ENCODE measurements at regions not wholly inside any gene's neighbourhood (a gene's known extent, or its start where the extent isn't known, plus 50 kb on each side); places are given as distances from the start of the nearest gene placed in this dataset.

DNA sequence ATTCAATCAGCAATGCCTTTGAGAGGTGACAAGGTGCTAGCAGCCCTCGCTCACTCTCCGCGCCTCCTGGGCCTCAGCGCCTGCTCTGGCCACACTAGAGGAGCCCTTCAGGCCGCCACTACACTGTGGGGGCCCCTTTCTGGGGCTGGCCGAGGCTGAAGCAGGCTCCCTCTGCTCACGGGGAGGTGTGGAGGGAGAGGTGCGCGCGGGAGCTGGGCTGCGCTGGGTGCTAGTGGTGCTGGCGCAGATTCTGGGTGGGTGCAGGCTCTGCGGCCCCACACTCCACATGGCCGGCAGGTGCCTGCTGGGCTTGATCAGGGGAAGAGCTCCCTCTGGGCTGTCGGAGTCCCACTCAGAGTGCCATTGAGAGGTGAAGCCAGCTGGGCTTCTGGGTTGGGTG, 351.0 kb downstream of the GASK1B start:
- no peaks in the 10 kb centered on the region for H3K79me2 ChIP-seq (ENCODE audit: control insufficient read depth, low read length)
- TF ChIP-seq, protein P1, sequence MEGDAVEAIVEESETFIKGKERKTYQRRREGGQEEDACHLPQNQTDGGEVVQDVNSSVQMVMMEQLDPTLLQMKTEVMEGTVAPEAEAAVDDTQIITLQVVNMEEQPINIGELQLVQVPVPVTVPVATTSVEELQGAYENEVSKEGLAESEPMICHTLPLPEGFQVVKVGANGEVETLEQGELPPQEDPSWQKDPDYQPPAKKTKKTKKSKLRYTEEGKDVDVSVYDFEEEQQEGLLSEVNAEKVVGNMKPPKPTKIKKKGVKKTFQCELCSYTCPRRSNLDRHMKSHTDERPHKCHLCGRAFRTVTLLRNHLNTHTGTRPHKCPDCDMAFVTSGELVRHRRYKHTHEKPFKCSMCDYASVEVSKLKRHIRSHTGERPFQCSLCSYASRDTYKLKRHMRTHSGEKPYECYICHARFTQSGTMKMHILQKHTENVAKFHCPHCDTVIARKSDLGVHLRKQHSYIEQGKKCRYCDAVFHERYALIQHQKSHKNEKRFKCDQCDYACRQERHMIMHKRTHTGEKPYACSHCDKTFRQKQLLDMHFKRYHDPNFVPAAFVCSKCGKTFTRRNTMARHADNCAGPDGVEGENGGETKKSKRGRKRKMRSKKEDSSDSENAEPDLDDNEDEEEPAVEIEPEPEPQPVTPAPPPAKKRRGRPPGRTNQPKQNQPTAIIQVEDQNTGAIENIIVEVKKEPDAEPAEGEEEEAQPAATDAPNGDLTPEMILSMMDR (IDR thresholded peaks at IDR 0.05; ENCODE audit: low read depth, low read length, poor library complexity, severe bottlenecking): no peak
- no peak for TF ChIP-seq EZH2phosphoT487 (IDR thresholded peaks at IDR 0.05; ENCODE audit: borderline replicate concordance, low read length)
- H3K27me3 ChIP-seq (ENCODE audit: control insufficient read depth, low read length): no peaks in the 10 kb centered on the region
- no peak overlapping the region for H3K4me3 ChIP-seq (ENCODE audit: low read length)
- H3K9me3 ChIP-seq (ENCODE audit: control insufficient read depth, insufficient read depth, low read length): no peaks in the 10 kb centered on the region; the same call in 1 of the 2 replicates
- no peaks in the 10 kb centered on the region for H3K36me3 ChIP-seq (ENCODE audit: control insufficient read depth, low read length)
- no peaks in the 10 kb centered on the region for H3K4me1 ChIP-seq (ENCODE audit: control insufficient read depth, low read length)
- H3F3A ChIP-seq (ENCODE audit: control insufficient read depth, insufficient read depth): no peaks in the 10 kb centered on the region
- no peak overlapping the region for H3K27ac ChIP-seq (ENCODE audit: low read depth, low read length)
- no peaks in the 10 kb centered on the region for H4K20me1 ChIP-seq (ENCODE audit: control insufficient read depth, insufficient read depth, low read depth, low read length)
- H3K9me2 ChIP-seq (replicated peaks; ENCODE audit: control insufficient read depth, low read length): no peaks in the 10 kb centered on the region
- no peak overlapping the region for H3K4me2 ChIP-seq (ENCODE audit: low read length)

DNA sequence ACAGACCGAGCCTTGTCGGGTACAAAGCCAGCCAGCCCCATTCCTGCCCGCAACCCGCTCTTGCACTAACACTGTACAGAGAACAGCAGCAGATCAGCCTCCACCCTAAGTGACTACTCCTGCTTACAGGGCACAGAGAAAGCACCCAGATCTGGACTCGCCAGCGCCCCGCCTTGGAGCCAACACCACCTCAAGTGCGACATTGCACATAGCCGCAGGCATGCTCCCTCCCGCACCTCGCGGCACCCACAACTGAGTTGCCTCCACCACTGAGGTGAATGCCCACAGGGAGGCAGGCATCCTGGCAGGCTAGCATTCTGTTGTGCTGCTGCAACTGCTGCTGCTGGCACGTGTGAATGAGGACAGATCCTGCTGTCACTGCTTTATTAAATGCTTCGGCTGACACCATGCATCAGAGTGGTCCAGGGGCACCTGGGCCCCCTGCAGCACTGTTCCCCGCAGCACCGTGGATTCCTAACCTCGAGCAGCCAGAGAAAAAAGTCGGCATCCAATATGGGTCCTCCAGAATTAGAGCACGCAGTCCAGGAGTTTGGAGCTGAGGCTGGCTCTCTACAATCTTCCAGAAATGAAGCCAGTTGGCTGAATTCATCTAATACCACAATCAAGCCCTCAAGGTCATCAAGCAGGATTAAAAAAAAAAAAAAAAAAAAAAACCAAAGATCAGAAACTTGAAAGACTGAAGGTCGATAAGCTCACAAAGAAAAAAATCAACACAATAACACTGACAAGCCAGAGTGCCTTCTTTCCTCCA, 352.9 kb downstream of the GASK1B start:
- TF ChIP-seq, protein P1 (IDR thresholded peaks at IDR 0.05; ENCODE audit: low read depth, low read length, poor library complexity, severe bottlenecking): no peak
- no peak for TF ChIP-seq EZH2phosphoT487 (IDR thresholded peaks at IDR 0.05; ENCODE audit: borderline replicate concordance, low read length)
- Histone ChIP-seq H3K79me2 (ENCODE audit: control insufficient read depth, low read length) (no peaks in the 10 kb centered on the region), H3K27ac (ENCODE audit: low read depth, low read length) (no peak overlapping the region)

DNA sequence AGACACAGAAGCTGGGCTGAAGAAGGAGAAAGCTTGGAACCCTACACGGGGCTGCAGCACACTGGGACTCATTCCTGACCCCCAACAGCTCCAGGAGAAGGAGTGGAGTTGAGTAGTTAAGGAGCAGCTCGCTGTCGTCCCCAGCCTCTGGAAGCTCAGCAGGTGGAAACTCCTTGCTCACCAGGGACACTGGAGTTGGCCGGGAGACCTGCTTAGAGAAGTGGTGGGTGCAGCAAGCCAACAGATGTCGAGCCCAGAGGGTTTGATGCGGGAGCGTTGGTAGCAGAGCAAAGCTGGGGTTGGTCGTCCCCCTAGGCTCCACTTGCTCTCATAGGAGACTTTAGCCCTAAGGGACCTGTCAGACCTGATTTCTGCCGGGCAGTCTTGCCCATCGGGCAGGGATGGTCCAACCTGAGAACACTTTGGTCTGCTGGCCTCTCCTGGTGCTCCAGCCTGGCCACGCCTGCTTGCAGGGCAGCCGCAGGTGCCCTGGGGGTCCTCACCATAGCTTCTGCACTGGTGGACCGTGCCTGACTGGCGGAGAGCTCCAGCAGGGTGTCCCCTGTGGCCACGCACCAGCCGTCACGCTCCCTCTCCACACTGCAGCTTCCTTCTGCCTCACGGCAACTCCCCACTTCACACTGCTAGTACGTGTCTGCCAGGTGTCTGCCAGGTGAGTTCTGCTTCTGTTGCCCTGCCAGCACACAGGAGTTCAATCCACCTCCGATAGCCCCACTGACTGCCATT, 353.7 kb downstream of the GASK1B start:
- no peaks in the 10 kb centered on the region for H4K20me1 ChIP-seq (ENCODE audit: control insufficient read depth, insufficient read depth, low read depth, low read length)
- H3K27me3 ChIP-seq (ENCODE audit: control insufficient read depth, low read length): no peaks in the 10 kb centered on the region
- H3K9me3 ChIP-seq (ENCODE audit: control insufficient read depth, insufficient read depth, low read length): no peaks in the 10 kb centered on the region; the same call in 1 of the 2 replicates
- H3K79me2 ChIP-seq (ENCODE audit: control insufficient read depth, low read length): no peaks in the 10 kb centered on the region
- H3K36me3 ChIP-seq (ENCODE audit: control insufficient read depth, low read length): no peaks in the 10 kb centered on the region
- no peak overlapping the region for H3K4me3 ChIP-seq (ENCODE audit: low read length)
- H3K27ac ChIP-seq (ENCODE audit: low read depth, low read length): no peak overlapping the region
- no peaks in the 10 kb centered on the region for H3K4me1 ChIP-seq (ENCODE audit: control insufficient read depth, low read length)
- no peaks in the 10 kb centered on the region for H3K9me2 ChIP-seq (replicated peaks; ENCODE audit: control insufficient read depth, low read length)
- TF ChIP-seq EZH2phosphoT487 (IDR thresholded peaks at IDR 0.05; ENCODE audit: borderline replicate concordance, low read length): no peak
- TF ChIP-seq, protein P1 (IDR thresholded peaks at IDR 0.05; ENCODE audit: low read depth, low read length, poor library complexity, severe bottlenecking): no peak
- H3K4me2 ChIP-seq (ENCODE audit: low read length): no peak overlapping the region
- H3F3A ChIP-seq (ENCODE audit: control insufficient read depth, insufficient read depth): no peaks in the 10 kb centered on the region

More for the DNA sequence above, 352.9 kb downstream of the GASK1B start:
- no peaks in the 10 kb centered on the region for H3F3A ChIP-seq (ENCODE audit: control insufficient read depth, insufficient read depth)
- H3K27me3 ChIP-seq (ENCODE audit: control insufficient read depth, low read length): no peaks in the 10 kb centered on the region
- no peaks in the 10 kb centered on the region for H3K4me1 ChIP-seq (ENCODE audit: control insufficient read depth, low read length)
- no peaks in the 10 kb centered on the region for H3K36me3 ChIP-seq (ENCODE audit: control insufficient read depth, low read length)
- H3K4me2 ChIP-seq (ENCODE audit: low read length): no peak overlapping the region
- no peak overlapping the region for H3K4me3 ChIP-seq (ENCODE audit: low read length)
- no peaks in the 10 kb centered on the region; the same call in 1 of the 2 replicates for H3K9me3 ChIP-seq (ENCODE audit: control insufficient read depth, insufficient read depth, low read length)
- no peaks in the 10 kb centered on the region for H3K9me2 ChIP-seq (replicated peaks; ENCODE audit: control insufficient read depth, low read length)
- no peaks in the 10 kb centered on the region for H4K20me1 ChIP-seq (ENCODE audit: control insufficient read depth, insufficient read depth, low read depth, low read length)

All from DOHH2 (cell line).